Upper lobe of right lung (tissue), 1 donor: ENCODE measurements at regions not wholly inside any gene's neighbourhood (a gene's known extent, or its start where the extent isn't known, plus 50 kb on each side); places are given as distances from the start of the nearest gene placed in this dataset.

Experiments used
- ATAC-seq: fragments of 200-7000 bp; cut with Tn5 transposase; one replicate; pipeline ENCODE4 v1.9.1; 2020; ENCODE audit warnings: mild to moderate bottlenecking, moderate library complexity
- DNase-seq: peaks from one replicate; pipeline ENCODE4 v3.0.0-alpha.2; 2020
- H3K27ac ChIP-seq: fragments of 200-600 bp; one replicate; pipeline ENCODE4 v1.8.0; 2022
- H3K27me3 ChIP-seq: fragments of 200-600 bp; one replicate; pipeline ENCODE4 v1.8.0; 2022; ENCODE audit warnings: mild to moderate bottlenecking
- H3K36me3 ChIP-seq: fragments of 200-600 bp; one replicate; pipeline ENCODE4 v1.8.0; 2022
- H3K4me1 ChIP-seq: fragments of 200-600 bp; one replicate; pipeline ENCODE4 v1.8.0; 2022
- H3K4me3 ChIP-seq: fragments of 200-600 bp; one replicate; pipeline ENCODE4 v1.8.0; 2022; ENCODE audit warnings: mild to moderate bottlenecking
- H3K9me3 ChIP-seq: fragments of 200-600 bp; one replicate; pipeline ENCODE4 v1.8.0; 2022
- CTCF ChIP-seq: fragments of 200-600 bp; IDR thresholded peaks from one replicate; pipeline ENCODE4 v1.8.0; 2022; ENCODE audit warnings: antibody characterized with exemption
- intact Hi-C: fragments of 100-400 bp; cut with DNase I; formaldehyde crosslinking; loops from one replicate; pipeline ENCODE4 v1.11.0; 2022
- donor health status: DM: no; HTN: yes; CAD: no; lungs with severe emphysema.

- intact Hi-C loops = no loop called here
- H3K27me3 ChIP-seq = no peaks in the 10 kb centered on the region
- H3K36me3 ChIP-seq = no peaks in the 10 kb centered on the region
- H3K4me1 ChIP-seq = no peaks in the 10 kb centered on the region
- no peak overlapping the region for H3K27ac ChIP-seq
- H3K4me3 ChIP-seq = no peak overlapping the region
- TF ChIP-seq CTCF = no peak
- H3K9me3 ChIP-seq = no peaks in the 10 kb centered on the region
- ATAC-seq = no peak
- DNase-seq = no peak
These were observed 122.6 kb downstream of the KCTD15 start for GRCh38 chr19:33919291-33919690.

- Histone ChIP-seq H3K9me3 (no peaks in the 10 kb centered on the region), H3K36me3 (no peaks in the 10 kb centered on the region), H3K27me3 (no peaks in the 10 kb centered on the region), H3K27ac (no peak overlapping the region), H3K4me3 (no peak overlapping the region), H3K4me1 (no peaks in the 10 kb centered on the region)
- no peak for DNase-seq
- ATAC-seq = no peak
- intact Hi-C loops = no loop called here
- no peak for TF ChIP-seq CTCF
These were observed 124.5 kb downstream of the KCTD15 start for GRCh38 chr19:33921165-33921564.

- no peak for TF ChIP-seq CTCF
- no peak for DNase-seq
These were observed 129.6 kb downstream of the KCTD15 start for GRCh38 chr19:33926306-33926705.

GRCh38 chr19:33927789-33928457 is 131.3 kb downstream of the KCTD15 start:
- Histone ChIP-seq H3K9me3 (no peaks in the 10 kb centered on the region), H3K4me3 (no peak overlapping the region), H3K27me3 (no peaks in the 10 kb centered on the region), H3K36me3 (no peaks in the 10 kb centered on the region), H3K27ac (no peak overlapping the region), H3K4me1 (no peaks in the 10 kb centered on the region)
- intact Hi-C loops = no loop called here
- TF ChIP-seq CTCF = no peak
- no peak for DNase-seq
- ATAC-seq = no peak

More at GRCh38 chr19:33926306-33926705, 129.6 kb downstream of the KCTD15 start:
- no peaks in the 10 kb centered on the region for H3K4me1 ChIP-seq
- H3K36me3 ChIP-seq = no peaks in the 10 kb centered on the region
- no peaks in the 10 kb centered on the region for H3K27me3 ChIP-seq
- H3K27ac ChIP-seq = no peak overlapping the region
- ATAC-seq = no peak
- H3K4me3 ChIP-seq = no peak overlapping the region
- no peaks in the 10 kb centered on the region for H3K9me3 ChIP-seq
- intact Hi-C loops = no loop called here

- TF ChIP-seq CTCF = no peak
- no peak overlapping the region for H3K4me3 ChIP-seq
- H3K9me3 ChIP-seq = no peaks in the 10 kb centered on the region
- ATAC-seq (no peak), DNase-seq (no peak)
- H3K27me3 ChIP-seq = no peaks in the 10 kb centered on the region
- intact Hi-C loops = no loop called here
- no peaks in the 10 kb centered on the region for H3K36me3 ChIP-seq
- no peak overlapping the region for H3K27ac ChIP-seq
- H3K4me1 ChIP-seq = no peaks in the 10 kb centered on the region
These were observed 131.8 kb downstream of the KCTD15 start for GRCh38 chr19:33928458-33928950.

- DNase-seq (no peak), ATAC-seq (no peak)
- TF ChIP-seq CTCF = no peak
- intact Hi-C loops = no loop called here
- Histone ChIP-seq H3K9me3 (no peaks in the 10 kb centered on the region), H3K27me3 (no peaks in the 10 kb centered on the region), H3K27ac (no peak overlapping the region), H3K36me3 (no peaks in the 10 kb centered on the region), H3K4me1 (no peaks in the 10 kb centered on the region), H3K4me3 (no peak overlapping the region)
These were observed 137.3 kb downstream of the KCTD15 start for GRCh38 chr19:33933931-33934330.
